OCI-LY7 (cell line): ENCODE measurements at regions not wholly inside any gene's neighbourhood (a gene's known extent, or its start where the extent isn't known, plus 50 kb on each side); places are given as distances from the start of the nearest gene placed in this dataset.

Source experiments
- BruUV-seq: library from RNA; stranded (reverse); fragments of 400-500 nt; replicated peaks from 2 replicates; lab custom pipeline; 2021; lab: Mats Ljungman, UMichigan
- CTCF ChIA-PET: fragments of 300-600 bp; sonication (Branson Sonifier 250); formaldehyde crosslinking; loops from one replicate; lab custom pipeline; 2022; ENCODE audit warnings: antibody characterized with exemption; ENCODE audit not compliant: unreplicated experiment; lab: Charles Lee
- POLR2A ChIA-PET: fragments of 300-600 bp; sonication (Branson Sonifier 250); formaldehyde crosslinking; loops from one replicate; lab custom pipeline; 2022; ENCODE audit warnings: antibody characterized with exemption; lab: Charles Lee
- DNase-seq: peaks from one replicate; pipeline ENCODE4 v3.0.0-alpha.2; 2015; ENCODE audit warnings: low spot score
- H2AFZ ChIP-seq: fragments of 200-600 bp; sonication (generic), shearing (Covaris generic); 2 replicates; pipeline ENCODE4 v1.6.1; 2014; ENCODE audit warnings: mild to moderate bottlenecking, antibody characterized with exemption, low read length, moderate library complexity
- H3K27ac ChIP-seq: fragments of 200-600 bp; sonication (generic); 2 replicates; pipeline ENCODE4 v1.5.1; 2014; ENCODE audit warnings: mixed run types, low read depth, mild to moderate bottlenecking, moderate library complexity, low read length, inconsistent platforms; ENCODE audit not compliant: poor library complexity, severe bottlenecking
- H3K36me3 ChIP-seq: fragments of 200-600 bp; sonication (generic); 2 replicates; pipeline ENCODE4 v1.6.1; 2014; ENCODE audit warnings: mild to moderate bottlenecking, antibody characterized with exemption, low read length, moderate library complexity, mixed read lengths; ENCODE audit not compliant: insufficient read depth
- H3K4me1 ChIP-seq: fragments of 200-600 bp; sonication (generic); 2 replicates; pipeline ENCODE4 v1.5.1; 2014; ENCODE audit warnings: mild to moderate bottlenecking, low read length; ENCODE audit not compliant: insufficient read depth, poor library complexity, severe bottlenecking
- H3K4me2 ChIP-seq: fragments of 200-600 bp; sonication (generic); 2 replicates; pipeline ENCODE4 v1.6.1; 2014; ENCODE audit warnings: mild to moderate bottlenecking, low read length
- H3K4me3 ChIP-seq: fragments of 200-600 bp; sonication (generic); 2 replicates; pipeline ENCODE4 v1.5.1; 2014; ENCODE audit warnings: mild to moderate bottlenecking, low read depth, low read length; ENCODE audit not compliant: poor library complexity, severe bottlenecking
- H3K79me2 ChIP-seq: fragments of 200-600 bp; sonication (generic); 2 replicates; pipeline ENCODE4 v1.6.1; 2016; ENCODE audit warnings: low read depth, mild to moderate bottlenecking, low read length, moderate library complexity, mixed read lengths; ENCODE audit not compliant: insufficient read depth
- H3K9me2 ChIP-seq: fragments of 200-600 bp; sonication (generic); 2 replicates; pipeline ENCODE4 v1.6.1; 2016; ENCODE audit warnings: mild to moderate bottlenecking, low read length, mixed read lengths; ENCODE audit not compliant: insufficient read depth
- H3K9me3 ChIP-seq: fragments of 200-600 bp; sonication (generic); 2 replicates; pipeline ENCODE4 v1.6.1; 2014; ENCODE audit warnings: mild to moderate bottlenecking, mixed run types, low read length, mixed read lengths
- H4K20me1 ChIP-seq: fragments of 200-600 bp; sonication (generic); 2 replicates; pipeline ENCODE4 v1.6.1; 2014; ENCODE audit warnings: mild to moderate bottlenecking, antibody characterized with exemption, low read length, moderate library complexity, mixed read lengths; ENCODE audit not compliant: insufficient read depth
- EZH2phosphoT487 ChIP-seq: fragments of 200-600 bp; sonication (generic); IDR thresholded peaks from 2 replicates; pipeline ENCODE4 v1.6.1; 2018; ENCODE audit warnings: low read depth, borderline replicate concordance, mild to moderate bottlenecking, mixed run types, antibody characterized with exemption, low read length, moderate library complexity, mixed read lengths
- intact Hi-C: fragments of 100-400 bp; cut with micrococcal nuclease; formaldehyde crosslinking; loops from one replicate; pipeline ENCODE4 v1.10.0; 2022; ENCODE audit not compliant: unreplicated experiment
- TF ChIP-seq, protein P1 (sequence below): fragments of 200-600 bp; sonication (generic); conservative IDR thresholded peaks from 2 replicates; pipeline ENCODE4 v1.5.1; 2014; ENCODE audit warnings: mild to moderate bottlenecking, antibody characterized with exemption, low read length, moderate library complexity, mixed read lengths

- Histone ChIP-seq H3K79me2 (no peaks in the 10 kb centered on the region), H3K9me3 (no peaks in the 10 kb centered on the region), H3K4me2 (no peak overlapping the region), H3K36me3 (no peaks in the 10 kb centered on the region), H4K20me1 (no peaks in the 10 kb centered on the region), H2AFZ (no peak overlapping the region), H3K27ac (no peak overlapping the region), H3K4me1 (no peaks in the 10 kb centered on the region), H3K4me3 (no peak overlapping the region), H3K9me2 (no peaks in the 10 kb centered on the region)
- TF ChIP-seq EZH2phosphoT487 = no peak
- TF ChIP-seq, protein P1, sequence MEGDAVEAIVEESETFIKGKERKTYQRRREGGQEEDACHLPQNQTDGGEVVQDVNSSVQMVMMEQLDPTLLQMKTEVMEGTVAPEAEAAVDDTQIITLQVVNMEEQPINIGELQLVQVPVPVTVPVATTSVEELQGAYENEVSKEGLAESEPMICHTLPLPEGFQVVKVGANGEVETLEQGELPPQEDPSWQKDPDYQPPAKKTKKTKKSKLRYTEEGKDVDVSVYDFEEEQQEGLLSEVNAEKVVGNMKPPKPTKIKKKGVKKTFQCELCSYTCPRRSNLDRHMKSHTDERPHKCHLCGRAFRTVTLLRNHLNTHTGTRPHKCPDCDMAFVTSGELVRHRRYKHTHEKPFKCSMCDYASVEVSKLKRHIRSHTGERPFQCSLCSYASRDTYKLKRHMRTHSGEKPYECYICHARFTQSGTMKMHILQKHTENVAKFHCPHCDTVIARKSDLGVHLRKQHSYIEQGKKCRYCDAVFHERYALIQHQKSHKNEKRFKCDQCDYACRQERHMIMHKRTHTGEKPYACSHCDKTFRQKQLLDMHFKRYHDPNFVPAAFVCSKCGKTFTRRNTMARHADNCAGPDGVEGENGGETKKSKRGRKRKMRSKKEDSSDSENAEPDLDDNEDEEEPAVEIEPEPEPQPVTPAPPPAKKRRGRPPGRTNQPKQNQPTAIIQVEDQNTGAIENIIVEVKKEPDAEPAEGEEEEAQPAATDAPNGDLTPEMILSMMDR = no peak
- ChIA-PET POLR2A (interaction anchor here (1.1 kb wide), 1 partner anchor 9 kb away, joined by 4 read pairs; no protein-coding TSS in a partner anchor), CTCF (no interaction called here)
- DNase-seq = no peak
- intact Hi-C loops = no loop called here
- BruUV-seq = no TSS peak
These were observed 459.7 kb downstream of the LRATD1 start for GRCh38 chr2:15092181-15092580.

DNA sequence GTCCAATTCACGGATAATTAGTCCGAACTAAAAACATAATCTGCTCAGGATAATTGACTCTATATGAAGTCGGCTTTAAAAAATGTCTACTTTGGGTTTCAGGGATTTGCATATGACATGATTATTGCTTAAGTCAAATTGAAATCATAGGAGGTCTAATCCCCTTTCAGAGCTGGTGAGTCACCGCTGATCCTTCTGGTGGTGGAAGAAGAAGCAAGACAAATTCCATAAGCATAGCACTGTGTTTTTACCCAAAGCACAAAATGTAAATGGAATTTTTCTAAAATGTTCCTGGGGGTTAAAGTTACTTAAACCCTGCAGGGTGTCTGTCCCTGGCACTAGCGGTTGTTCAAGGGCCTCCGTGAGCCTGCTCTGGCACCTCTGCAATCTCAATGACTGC is 460.2 kb downstream of the LRATD1 start:
- CTCF ChIA-PET = no interaction called here

GRCh38 chr2:15094161-15094560 is 461.6 kb downstream of the LRATD1 start:
- Histone ChIP-seq H3K4me3 (no peak overlapping the region), H3K4me2 (no peak overlapping the region), H3K36me3 (no peaks in the 10 kb centered on the region), H3K4me1 (no peaks in the 10 kb centered on the region), H2AFZ (no peak overlapping the region), H3K9me2 (no peaks in the 10 kb centered on the region), H4K20me1 (no peaks in the 10 kb centered on the region), H3K79me2 (no peaks in the 10 kb centered on the region), H3K9me3 (no peaks in the 10 kb centered on the region), H3K27ac (no peak overlapping the region)
- POLR2A ChIA-PET = no interaction called here
- no peak for TF ChIP-seq EZH2phosphoT487
- TF ChIP-seq, protein P1 = no peak
- DNase-seq = no peak
- BruUV-seq = no TSS peak
- intact Hi-C loops = no loop called here
- CTCF ChIA-PET = no interaction called here

More for the DNA sequence above, 460.2 kb downstream of the LRATD1 start:
- TF ChIP-seq EZH2phosphoT487 = no peak
- TF ChIP-seq, protein P1 = no peak
- Histone ChIP-seq H3K4me2 (no peak overlapping the region), H2AFZ (no peak overlapping the region), H3K79me2 (no peaks in the 10 kb centered on the region), H3K4me1 (no peaks in the 10 kb centered on the region), H3K4me3 (no peak overlapping the region), H3K9me3 (no peaks in the 10 kb centered on the region), H3K36me3 (no peaks in the 10 kb centered on the region), H3K27ac (no peak overlapping the region), H3K9me2 (no peaks in the 10 kb centered on the region), H4K20me1 (no peaks in the 10 kb centered on the region)
- intact Hi-C loops = no loop called here
- DNase-seq = no peak
- POLR2A ChIA-PET = no interaction called here
- no TSS peak for BruUV-seq
